ACC112 (cell line): ENCODE measurements at regions not wholly inside any gene's neighbourhood (a gene's known extent, or its start where the extent isn't known, plus 50 kb on each side); places are given as distances from the start of the nearest gene placed in this dataset.
"Not testable (repeated sequence)": the region's sequence is repeated elsewhere in the genome, so short reads cannot be mapped to it uniquely, and the experiment has no call there.

Experiments
- H2AFZ ChIP-seq: fragments of 200-600 bp; sonication (generic); one replicate; pipeline ENCODE4 v1.6.0; 2017; ENCODE audit warnings: antibody characterized with exemption, low read length; ENCODE audit not compliant: unreplicated experiment
- H3K27ac ChIP-seq: fragments of 200-600 bp; sonication (generic); 2 replicates; pipeline ENCODE4 v1.5.1; 2014; ENCODE audit warnings: low read depth, mild to moderate bottlenecking, antibody characterized with exemption, low read length, moderate library complexity
- H3K27me3 ChIP-seq: fragments of 200-600 bp; sonication (generic); 2 replicates; pipeline ENCODE4 v1.6.1; 2014; ENCODE audit warnings: mild to moderate bottlenecking, antibody characterized with exemption, low read length, moderate library complexity, mixed read lengths; ENCODE audit not compliant: insufficient read depth
- H3K36me3 ChIP-seq: fragments of 200-600 bp; sonication (generic); 2 replicates; pipeline ENCODE4 v1.6.1; 2016; ENCODE audit warnings: mild to moderate bottlenecking, antibody characterized with exemption, low read length, moderate library complexity, mixed read lengths; ENCODE audit not compliant: insufficient read depth
- H3K4me1 ChIP-seq: fragments of 200-600 bp; sonication (generic); one replicate; pipeline ENCODE4 v1.6.1; 2016; ENCODE audit warnings: low read length, mixed read lengths; ENCODE audit not compliant: insufficient read depth, unreplicated experiment, control insufficient read depth
- H3K4me3 ChIP-seq: fragments of 200-600 bp; sonication (generic); 2 replicates; pipeline ENCODE4 v1.5.1; 2014; ENCODE audit warnings: mild to moderate bottlenecking, low read depth, low read length
- H3K79me2 ChIP-seq: fragments of 200-600 bp; sonication (generic); one replicate; pipeline ENCODE4 v1.6.0; 2016; ENCODE audit warnings: low read length; ENCODE audit not compliant: control insufficient read depth, unreplicated experiment, insufficient read depth

DNA sequence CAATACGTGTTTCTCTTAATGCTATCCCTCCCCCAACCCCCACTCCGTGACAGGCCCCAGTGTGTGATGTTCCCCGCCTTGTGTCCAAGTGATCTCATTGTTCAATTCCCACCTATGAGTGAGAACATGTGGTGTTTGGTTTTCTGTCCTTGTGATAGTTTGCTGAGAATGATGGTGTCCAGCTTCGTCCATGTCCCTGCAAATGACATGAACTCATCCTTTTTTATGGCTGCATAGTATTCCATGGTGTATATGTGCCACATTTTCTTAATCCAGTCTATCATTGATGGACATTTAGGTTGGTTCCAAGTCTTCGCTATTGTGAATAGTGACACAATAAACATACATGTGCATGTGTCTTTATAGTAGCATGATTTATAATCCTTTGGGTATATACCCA lies 52.5 kb downstream of the KIAA0408 start:
- H3K27ac ChIP-seq, H3K79me2 ChIP-seq, H3K4me3 ChIP-seq, H2AFZ ChIP-seq, H3K27me3 ChIP-seq, H3K36me3 ChIP-seq, H3K4me1 ChIP-seq: not testable (repeated sequence)

DNA sequence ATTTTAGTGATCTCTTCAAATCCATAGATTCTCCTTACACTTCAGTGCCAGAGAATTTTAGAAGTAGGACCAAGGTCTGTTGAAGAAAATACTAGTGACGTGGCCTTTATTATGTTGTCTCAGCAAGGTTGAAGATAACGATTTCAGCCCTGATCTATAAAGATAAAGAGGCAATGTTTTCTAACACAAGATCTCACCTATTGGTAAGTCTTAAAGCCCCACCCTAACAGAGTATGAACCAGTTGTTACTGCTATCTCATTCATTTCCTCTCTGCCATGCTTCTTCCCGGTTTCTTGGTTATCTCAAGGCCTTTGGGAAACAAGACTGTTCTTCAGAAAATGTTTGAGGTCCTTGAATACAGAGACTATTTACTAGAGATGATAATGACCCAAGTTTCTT lies 53.1 kb downstream of the KIAA0408 start:
- Histone ChIP-seq H3K4me3 (no peak overlapping the region), H3K4me1 (peaks cover 7% of the 10 kb centered on the region), H3K79me2 (no peaks in the 10 kb centered on the region), H3K36me3 (no peaks in the 10 kb centered on the region), H3K27ac (no peak overlapping the region), H2AFZ (no peak overlapping the region), H3K27me3 (no peaks in the 10 kb centered on the region)

DNA sequence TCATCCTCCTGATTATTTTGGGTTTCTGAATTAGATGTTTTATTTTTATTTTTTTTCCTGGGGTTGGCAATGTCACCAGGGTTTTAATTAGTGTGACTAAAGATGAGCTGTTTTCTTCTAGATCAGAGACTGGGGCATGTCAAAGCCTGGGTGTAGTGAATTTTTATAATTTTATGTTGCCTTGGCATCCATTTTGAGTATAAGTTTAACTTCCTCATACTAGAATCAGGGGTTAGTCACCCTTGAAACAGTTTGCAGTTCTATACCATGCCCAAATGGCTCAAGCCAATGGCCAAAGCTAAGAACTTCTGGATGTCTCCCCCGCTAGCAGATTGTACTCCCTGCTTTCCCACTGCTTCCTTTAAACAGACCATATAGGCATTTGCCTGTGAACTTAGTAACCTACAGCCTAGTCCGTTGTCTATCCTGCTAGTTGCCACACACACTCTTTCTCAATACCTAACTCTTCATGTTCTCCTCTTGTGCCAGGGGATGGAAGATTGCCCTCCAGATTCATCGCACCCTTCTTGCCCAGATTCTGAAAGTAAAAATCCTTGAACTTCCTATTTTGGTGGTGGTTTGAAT lies 54.5 kb downstream of the KIAA0408 start:
- Histone ChIP-seq H3K79me2 (no peaks in the 10 kb centered on the region), H2AFZ (no peak overlapping the region), H3K27ac (no peak overlapping the region), H3K27me3 (no peaks in the 10 kb centered on the region), H3K4me1 (peaks cover 7% of the 10 kb centered on the region), H3K4me3 (no peak overlapping the region), H3K36me3 (no peaks in the 10 kb centered on the region)

DNA sequence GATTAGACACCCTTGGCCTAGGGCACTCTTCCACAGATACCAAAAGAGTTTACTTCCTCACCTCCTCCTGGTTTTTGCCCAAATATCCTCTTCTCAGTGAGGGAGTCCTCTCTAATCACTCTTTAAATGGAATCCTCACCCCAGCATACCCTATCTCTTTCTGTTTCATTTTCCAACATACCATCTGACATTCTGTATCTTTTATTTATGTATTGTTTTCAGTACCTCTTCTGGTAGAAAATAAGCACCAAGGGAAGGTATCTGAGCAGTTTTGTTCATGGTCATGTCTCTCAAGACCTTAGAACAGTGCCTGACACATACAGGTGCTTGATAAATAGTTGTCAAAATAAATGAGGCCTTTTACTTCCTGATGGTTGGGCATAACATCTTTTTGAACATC lies 55.1 kb downstream of the KIAA0408 start:
- Histone ChIP-seq H3K27me3 (no peaks in the 10 kb centered on the region), H3K4me1 (peaks cover 7% of the 10 kb centered on the region), H3K27ac (no peak overlapping the region), H2AFZ (no peak overlapping the region), H3K4me3 (no peak overlapping the region), H3K79me2 (no peaks in the 10 kb centered on the region), H3K36me3 (no peaks in the 10 kb centered on the region)

DNA sequence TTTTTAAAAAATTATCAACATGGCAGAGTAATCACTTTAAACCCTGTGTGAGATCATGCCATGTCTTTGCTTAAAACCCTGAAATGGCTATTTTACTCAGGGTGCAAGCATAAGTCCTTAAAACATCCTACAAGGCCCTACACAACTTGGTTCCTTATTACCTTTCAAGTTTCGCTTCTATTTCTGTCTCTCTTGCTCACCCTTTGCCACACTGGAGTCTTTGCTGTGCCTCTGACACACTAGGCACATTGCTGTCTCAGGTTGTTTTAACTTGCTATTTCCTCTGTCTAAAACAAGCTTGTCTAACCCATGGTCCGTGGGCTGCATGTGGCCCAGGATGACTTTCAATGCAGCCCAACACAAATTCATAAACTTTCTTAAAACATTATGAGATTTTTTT lies 55.6 kb downstream of the KIAA0408 start:
- no peak overlapping the region for H3K27ac ChIP-seq
- no peaks in the 10 kb centered on the region for H3K79me2 ChIP-seq
- no peaks in the 10 kb centered on the region for H3K36me3 ChIP-seq
- no peak overlapping the region for H2AFZ ChIP-seq
- no peak overlapping the region for H3K4me3 ChIP-seq
- H3K4me1 ChIP-seq: peaks cover 7% of the 10 kb centered on the region
- H3K27me3 ChIP-seq: no peaks in the 10 kb centered on the region

DNA sequence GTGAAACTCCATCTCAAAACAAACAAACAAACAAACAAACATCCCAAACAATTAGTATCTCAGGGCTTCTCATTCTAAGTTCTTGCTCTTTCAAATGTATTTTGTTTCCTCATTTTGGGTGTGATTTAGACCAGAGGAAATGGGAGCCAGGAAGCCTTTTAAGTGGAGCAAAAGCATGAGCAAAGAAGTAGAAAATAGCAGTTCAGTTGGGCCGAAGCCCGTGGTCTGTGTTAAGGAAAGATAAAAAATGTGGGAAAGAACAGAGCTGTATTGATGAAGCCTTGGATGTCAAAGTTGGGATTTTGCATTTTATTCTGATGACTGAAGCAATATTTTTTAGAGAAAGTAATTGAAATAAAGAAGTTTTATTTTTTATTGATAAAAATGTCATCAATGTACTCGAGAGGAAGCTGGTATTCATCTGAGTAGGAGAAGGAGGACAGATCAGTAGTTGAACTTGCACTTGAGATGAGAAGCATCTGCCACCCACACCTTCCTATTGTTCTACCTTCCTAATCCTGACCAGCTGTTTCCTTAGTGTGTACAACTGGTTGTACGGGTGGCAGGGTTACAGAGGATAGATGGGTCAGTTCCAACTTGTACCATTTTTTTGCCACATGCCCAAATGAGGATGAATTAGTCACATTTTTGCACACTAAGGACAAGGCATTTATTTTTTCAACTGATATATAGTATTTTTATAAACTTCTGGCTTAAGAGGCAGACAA lies 56.1 kb downstream of the KIAA0408 start:
- H3K27me3 ChIP-seq: no peaks in the 10 kb centered on the region
- H2AFZ ChIP-seq: no peak overlapping the region
- no peak overlapping the region for H3K4me3 ChIP-seq
- no peaks in the 10 kb centered on the region for H3K79me2 ChIP-seq
- no peaks in the 10 kb centered on the region for H3K36me3 ChIP-seq
- H3K4me1 ChIP-seq: peaks cover 10% of the 10 kb centered on the region
- no peak overlapping the region for H3K27ac ChIP-seq

DNA sequence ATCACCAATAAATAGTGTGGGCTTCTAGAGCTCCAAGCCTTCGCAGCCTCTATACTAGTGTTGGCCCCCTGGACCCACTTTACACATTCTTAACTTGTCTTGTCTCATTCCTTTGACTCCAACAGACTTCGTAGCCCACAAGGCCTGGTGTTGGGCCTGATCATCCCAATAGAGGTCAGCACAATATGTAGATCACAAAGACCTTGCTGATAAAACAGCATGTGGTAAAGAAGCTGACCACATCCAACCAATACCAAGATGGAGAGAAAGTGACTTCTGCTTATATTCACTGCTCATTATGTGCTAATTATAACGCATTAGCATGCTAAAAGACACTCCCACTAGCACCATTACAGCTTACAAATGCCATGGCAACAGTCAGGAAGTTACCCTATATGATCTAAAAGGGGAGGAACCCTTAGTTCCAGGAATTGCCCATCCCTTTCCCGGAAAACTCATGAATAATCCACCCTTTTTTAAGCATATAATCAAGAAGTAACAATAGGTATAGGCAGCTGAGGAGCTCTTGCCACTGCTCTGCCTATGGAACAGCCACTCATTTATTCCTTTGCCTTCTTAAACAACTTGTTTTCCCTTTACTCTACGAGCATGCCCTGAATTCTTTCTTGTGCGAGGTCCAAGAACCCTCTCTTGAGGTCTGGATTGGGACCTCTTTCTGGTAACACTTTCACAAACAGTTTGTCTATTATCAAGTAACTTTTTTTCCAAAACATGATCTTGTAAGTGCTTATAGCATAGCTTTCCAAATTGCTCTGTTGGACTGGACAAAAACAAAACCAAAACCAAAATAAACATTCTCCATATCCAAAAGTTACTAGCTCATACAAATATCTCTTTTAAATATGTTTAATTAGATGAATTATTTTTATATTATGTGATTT lies 54.6 kb upstream of the ECHDC1 start:
- H3K79me2 ChIP-seq: no peaks in the 10 kb centered on the region
- peaks cover 13% of the 10 kb centered on the region for H3K4me1 ChIP-seq
- peak overlapping the region; percentile 65 for H3K4me3 ChIP-seq
- H3K27ac ChIP-seq: peak overlapping the region; percentile 25; the same call in 1 of the 2 replicates
- no peaks in the 10 kb centered on the region for H3K27me3 ChIP-seq
- no peaks in the 10 kb centered on the region for H3K36me3 ChIP-seq
- H2AFZ ChIP-seq: peak overlapping the region; percentile 51

DNA sequence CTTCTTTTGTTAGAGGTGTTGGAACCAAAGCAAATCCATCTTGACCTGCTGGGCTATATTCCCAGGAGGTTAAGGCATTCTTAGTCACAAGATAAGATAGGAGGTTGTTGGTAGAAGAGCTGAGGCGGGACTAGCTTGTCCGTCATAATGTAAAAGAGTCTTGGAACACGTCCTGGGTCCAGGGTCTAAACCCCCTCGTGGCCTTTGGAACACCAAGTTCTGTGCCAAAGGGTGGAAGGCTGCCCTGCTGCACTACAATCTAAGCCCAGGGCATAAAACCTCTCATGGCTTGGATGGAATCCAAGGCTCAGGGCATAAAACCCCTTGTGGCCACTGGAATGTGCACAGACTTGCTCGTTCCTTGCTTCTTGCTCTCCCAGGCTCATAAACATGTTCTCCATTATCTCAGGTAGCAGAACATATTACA lies 53.8 kb upstream of the ECHDC1 start:
- not testable (repeated sequence) for H3K4me3 ChIP-seq, H3K27me3 ChIP-seq, H3K36me3 ChIP-seq, H3K79me2 ChIP-seq
- peaks cover 13% of the 10 kb centered on the region for H3K4me1 ChIP-seq
- peak overlapping the region; percentile 51 for H2AFZ ChIP-seq
- peak overlapping the region; percentile 23; the same call in 1 of the 2 replicates for H3K27ac ChIP-seq
